ELR (cell line): ENCODE measurements at regions not wholly inside any gene's neighbourhood (a gene's known extent, or its start where the extent isn't known, plus 50 kb on each side); places are given as distances from the start of the nearest gene placed in this dataset.
"Not testable (repeated sequence)": the region's sequence is repeated elsewhere in the genome, so short reads cannot be mapped to it uniquely, and the experiment has no call there.

Source experiments
- DNase-seq: peaks from one replicate; pipeline ENCODE4 v3.0.0-alpha.2; 2015; ENCODE audit warnings: low read depth

DNA sequence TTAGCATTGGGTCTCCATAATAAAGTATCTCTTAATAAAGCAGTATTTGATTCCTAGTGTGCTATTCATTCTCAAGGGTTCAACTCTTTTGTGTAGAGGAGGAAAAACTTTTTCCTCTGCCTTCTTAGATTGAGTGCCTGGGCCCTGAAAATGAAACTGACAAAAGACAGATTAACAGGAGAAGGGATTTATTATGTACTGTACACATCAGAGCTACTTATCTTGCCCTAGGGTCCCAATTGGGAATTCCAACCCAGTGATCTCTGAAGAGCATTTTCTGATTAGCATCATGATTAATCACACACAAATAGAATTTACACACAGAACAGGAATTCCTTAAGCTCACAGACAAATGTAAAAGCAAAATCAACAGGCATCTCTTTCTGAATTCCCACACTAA lies 128.9 kb downstream of the CD164 start:
- peak; percentile 15 for DNase-seq

DNA sequence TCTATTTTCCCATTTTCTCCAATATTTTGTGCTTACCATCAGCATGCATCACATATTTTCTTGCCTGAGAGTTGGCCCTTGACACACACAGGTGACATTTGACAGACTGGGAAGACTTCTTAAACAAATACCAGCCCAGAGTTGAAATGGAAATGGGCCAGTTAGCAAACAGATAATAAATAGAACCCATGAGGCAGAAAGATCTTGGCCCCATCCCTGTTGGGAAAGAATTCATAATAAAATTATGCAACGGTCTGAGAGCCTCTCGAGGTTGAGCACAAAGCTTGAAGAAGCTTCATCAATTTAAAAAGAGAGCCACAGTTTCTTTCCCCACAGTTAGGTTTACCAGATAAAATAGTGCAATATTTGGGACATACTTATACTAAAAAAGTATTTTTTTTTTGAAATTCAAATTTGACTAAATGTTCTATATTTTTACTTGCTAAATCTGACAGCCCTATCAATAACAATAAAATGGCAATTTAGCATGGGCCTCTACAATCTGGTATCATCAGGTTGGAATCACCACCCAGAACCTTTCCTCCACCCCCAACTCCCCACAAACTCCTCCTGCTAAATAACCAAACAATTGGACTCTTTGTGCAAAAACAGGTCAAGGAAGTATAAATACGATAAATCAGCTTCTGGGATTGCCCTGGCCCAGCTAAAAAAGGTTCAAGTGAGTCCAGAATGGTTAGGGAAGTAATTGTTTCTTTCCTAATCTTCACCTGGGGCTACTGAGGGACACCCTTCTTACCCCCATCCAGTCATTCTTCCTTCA lies 129.8 kb downstream of the CD164 start:
- DNase-seq: no peak

DNA sequence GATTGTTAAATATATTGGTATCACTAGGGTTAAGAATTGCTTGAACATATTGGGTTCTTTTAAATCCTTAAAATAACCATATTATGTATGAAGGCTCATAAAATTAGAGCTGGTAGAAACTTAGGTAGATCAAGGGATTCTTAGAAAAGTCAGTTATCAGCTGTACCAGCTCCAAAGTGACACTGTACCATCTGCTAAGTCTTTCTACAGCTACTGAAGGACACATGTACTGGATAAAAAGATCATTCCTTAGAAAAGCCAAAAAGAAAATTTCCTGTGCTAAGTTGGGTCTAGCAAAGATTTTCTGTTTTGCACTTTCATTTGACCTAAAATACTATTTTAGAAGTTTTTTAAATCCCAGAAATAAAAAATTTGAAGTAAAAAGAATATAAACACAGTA lies 130.4 kb downstream of the CD164 start:
- DNase-seq: no peak

DNA sequence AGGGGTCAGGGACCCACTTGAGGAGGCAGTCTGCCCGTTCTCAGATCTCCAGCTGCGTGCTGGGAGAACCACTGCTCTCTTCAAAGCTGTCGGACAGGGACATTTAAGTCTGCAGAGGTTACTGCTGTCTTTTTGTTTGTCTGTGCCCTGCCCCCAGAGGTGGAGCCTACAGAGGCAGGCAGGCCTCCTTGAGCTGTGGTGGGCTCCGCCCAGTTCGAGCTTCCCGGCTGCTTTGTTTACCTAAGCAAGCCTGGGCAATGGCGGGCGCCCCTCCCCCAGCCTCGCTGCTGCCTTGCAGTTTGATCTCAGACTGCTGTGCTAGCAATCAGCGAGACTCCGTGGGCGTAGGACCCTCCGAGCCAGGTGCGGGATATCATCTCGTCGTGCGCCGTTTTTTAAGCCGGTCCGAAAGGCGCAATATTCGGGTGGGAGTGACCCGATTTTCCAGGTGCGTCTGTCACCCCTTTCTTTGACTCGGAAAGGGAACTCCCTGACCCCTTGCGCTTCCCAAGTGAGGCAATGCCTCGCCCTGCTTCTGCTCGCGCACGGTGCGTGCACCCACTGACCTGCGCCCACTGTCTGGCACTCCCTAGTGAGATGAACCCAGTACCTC lies 131.6 kb downstream of the CD164 start:
- DNase-seq: not testable (repeated sequence)

DNA sequence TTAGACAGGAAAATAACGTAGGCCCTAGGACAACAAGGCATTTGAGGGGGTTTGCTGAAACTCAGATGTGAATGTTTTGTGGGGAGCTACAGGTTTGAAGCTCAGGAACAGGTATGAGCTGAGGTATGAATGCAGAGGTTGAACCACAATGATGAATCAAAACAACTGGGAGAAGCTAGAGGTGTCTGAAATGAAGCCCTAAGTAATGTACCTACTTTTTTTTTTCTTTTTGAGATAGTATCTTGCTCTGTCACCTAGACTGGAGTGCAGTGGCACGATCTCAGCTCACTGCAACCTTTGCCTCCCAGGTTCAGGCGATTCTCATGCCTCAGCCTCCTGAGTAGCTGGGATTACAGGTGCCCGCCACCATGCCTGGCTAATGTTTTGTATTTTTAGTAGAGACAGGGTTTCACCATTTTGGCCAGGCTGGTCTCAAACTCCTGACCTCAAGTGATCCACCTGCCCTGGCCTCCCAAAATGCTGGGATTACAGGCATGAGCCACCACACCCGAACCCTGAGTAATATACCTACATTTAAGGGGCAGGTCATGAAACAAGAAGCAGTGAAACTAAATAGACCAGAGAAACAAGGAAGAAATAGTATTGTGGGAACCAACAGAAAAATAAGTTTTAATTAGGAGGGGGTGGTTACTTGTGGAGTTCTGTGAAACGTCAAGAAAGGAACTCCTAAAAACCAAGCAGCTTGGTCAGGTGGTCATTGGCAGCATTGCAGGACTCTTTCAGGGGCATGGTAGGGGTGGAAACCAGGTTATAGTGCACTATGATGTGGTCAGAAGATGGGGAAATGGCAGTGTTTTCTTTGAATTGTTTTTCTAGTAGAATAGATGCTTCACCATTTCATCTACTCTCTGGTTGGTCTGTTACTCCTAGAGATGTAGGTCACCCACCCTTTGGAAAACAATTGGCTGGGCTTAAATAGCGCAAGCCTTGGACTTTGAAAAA lies 138.1 kb downstream of the CD164 start:
- no peak for DNase-seq

DNA sequence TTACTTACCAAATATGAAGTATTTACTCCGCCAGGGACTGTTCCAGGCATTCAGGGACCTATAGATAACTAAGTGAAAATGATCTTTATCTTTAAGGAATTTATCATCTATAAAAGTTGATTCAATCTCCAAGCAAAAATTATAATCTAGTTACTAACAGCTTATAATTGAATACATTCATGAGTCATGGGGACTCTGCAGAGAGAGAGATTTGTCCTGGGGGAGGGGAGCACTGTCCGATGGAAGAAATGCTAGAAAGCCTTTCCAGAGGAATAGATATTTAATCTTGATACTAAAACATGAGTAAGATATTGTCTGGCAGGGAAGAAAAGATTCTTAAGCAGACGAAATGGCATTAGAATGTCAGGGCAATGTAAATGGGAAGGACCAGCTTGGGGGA lies 139.3 kb downstream of the CD164 start:
- DNase-seq: peak; percentile 34

DNA sequence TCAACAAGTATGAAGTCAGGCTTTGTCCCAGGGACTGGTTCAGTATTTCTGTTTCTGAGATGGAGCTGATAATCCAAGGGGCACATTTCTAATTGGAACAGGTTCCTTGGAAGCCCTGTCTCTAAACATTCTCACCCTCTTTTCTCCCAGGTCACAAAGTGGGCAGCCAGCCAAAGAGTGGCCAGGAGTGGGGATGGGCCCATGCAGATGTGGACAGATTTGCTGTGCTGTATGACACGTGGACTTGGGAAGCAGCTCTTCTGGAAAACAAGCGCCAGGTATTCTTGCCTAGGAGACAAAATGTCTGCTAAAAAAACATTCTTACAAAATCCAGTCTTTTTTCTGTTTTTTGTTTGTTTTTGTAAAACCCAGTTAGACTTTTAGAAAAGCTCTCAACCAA lies 140.2 kb downstream of the CD164 start:
- no peak for DNase-seq

DNA sequence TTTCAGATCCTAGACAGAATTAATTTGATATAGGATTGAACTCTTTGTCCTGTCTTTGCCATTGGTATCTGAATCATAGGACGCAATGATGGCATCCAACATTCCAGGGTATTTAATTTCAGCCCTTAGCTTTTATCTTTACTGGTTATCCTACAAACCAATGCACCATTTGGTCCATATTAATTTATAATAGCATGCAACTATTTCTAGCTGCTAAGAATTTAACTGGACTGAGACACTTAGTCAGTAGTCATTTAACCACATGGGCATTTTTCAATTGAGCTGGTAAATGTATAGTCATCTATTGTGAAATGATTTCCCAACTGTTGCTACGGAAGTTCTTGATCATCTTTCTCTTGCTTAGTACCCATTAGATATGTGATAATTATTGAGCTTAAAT lies 141.1 kb downstream of the CD164 start:
- peak; percentile 69 for DNase-seq

DNA sequence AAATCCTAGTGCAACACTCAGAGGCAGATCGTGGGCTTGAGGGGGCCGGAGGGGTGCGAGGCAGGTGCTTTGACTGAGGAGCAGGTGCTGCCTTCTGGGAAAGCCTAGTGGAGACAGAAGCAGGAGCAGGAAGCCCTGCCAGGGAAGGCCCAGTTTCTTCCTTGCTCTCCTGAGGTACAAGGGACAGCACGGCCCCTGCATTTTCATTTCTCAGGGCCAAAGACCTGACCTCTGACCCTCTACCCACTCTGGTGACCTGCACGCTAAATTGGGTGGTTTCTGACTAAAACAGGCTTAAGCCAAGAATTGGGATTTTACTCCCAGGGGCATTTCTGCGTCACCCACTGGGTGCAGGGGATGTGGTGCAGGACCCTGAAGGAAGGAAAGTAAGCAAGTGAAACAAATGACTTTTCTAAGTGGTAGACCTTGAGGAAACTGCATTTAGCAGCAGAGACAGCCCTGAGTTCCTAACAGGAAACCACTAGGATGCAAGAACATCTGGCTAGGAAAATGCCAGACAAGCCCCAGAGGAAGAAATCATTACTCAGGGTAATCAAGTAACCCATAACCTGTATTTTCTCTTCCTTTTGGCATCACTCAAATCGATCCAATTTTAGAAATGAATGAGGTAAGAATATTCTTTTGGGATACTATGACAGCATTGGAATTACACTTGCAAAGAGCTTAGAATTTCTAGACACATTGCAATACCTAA lies 141.7 kb downstream of the CD164 start:
- DNase-seq: peak; percentile 11

DNA sequence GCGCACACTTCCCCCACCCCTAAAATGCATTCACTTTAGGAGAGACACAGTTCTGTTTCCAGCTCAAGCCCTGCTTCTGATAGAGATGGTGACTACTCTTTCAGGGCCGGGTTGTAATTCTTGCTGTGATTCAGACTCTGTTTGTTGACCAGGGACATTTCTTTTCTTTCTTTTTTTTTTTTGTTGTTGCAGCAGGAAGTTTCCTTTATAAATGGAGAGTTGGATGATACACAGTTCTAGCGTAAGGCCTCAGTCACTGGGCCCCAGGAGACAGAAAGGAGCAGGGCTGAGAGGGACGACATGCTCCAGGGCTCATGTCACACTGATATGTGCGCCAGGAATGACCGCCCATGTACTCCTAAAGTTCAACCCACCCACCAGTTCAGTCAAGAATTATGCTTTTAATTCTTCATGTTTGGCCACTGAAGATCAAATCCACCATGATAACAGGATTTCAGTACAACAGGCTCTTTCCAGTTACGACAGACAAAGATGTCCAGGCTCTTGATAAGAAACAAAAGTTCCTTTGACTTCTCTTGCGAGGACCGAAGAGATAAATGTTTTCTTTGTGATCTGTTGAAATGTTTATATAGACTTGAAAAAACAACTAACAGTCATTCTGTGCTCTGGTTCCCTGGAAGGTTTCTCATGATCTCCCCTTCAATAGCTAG lies 142.5 kb downstream of the CD164 start:
- DNase-seq: no peak

DNA sequence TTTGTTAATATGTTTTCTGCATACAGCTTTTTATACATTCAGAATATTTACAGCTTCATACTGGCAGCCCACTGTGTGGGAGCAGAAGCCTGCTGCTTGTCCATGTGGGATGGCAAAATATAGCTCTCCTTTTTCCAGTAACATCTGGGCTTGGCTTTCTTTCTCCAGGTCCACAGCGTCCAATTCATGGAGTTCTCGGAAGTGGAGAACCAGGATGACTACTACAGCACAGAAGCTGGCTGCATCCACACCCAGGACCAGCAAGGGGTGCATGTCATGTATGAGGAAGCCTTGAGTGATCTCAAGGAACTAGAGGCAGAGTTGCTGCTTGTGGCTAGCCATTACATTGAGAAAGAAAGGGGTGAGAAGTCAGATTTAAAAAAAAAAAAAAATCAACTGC lies 143.1 kb downstream of the CD164 start:
- no peak for DNase-seq

DNA sequence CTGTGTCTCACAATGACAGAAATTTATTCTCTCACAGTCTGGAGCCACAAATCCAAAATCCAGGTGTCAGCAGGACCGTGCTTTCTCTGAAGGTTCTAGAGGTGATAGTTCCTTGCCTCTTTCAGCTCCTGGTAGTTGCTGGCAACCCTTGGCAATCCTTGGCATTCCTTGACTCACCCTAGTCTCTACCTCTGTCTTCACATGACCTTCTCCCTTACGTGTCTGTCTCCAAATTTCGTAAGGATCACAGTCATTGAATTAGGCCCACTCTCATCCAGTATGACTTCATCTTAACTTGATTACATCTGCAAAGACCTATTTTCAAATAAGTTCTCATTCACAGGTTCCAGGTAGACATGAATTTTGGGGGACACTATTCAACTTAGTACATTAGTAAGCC lies 143.1 kb downstream of the CEP57L1 start:
- DNase-seq: no peak

DNA sequence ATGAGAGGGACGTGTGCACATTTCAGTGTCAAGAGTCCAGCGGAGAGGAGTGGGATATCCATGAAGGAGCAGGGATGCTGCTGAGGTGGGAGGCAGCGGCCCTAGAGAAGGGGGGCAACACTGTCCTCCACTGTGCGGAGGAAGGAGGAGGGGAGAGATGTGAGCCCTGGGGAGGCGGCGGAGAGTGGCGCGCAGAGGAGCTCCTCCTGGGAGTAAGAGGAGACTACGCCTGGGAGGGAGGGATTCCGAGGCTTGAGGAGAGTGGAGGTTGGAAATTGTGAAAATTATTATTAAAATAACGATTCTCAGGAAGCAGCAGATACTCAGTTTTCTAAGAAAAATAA lies 142.7 kb downstream of the CEP57L1 start:
- no peak for DNase-seq

DNA sequence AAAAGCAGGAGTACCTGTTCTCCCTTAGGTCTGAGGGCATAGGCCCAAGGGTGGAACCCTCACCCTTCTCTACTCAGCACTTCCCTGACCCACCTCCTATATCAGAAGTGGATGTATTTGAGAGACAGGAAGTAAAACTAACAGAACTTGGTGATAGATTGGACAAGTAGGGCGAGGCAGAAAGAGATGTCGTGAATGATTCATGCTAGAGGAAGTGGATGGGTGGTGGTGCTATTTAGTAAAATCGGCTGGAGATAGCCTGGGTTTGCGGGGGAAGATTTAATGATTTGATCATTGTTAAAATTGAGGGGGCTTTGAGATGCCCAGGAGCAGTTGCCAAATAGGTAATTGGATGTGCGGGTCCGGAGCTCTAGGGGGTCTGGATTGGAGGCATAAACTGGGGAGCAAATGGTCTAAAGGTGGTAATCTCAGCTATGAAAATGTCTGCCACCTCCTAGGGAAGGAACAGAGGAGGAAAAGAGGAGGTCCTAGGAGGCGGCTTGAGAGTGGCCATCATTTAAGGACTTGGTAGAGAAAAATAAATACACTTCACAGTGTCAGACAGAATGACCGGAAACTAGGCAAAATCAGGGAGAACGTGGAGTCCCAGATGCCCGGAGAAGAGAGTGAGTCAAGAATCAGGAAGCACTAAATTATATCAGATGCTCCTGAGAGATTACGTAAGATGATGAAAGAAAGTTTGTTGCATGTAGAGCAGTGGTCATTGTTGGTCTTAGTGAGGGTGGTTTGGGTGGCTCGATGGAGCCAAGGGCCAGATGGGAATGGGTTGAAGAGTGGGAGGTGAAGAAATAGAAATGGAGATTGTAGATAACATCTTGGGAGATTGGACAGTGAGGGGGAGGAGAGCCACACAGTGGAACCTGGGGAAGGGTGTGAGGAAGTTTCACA lies 142.0 kb downstream of the CEP57L1 start:
- peak; percentile 45 for DNase-seq

DNA sequence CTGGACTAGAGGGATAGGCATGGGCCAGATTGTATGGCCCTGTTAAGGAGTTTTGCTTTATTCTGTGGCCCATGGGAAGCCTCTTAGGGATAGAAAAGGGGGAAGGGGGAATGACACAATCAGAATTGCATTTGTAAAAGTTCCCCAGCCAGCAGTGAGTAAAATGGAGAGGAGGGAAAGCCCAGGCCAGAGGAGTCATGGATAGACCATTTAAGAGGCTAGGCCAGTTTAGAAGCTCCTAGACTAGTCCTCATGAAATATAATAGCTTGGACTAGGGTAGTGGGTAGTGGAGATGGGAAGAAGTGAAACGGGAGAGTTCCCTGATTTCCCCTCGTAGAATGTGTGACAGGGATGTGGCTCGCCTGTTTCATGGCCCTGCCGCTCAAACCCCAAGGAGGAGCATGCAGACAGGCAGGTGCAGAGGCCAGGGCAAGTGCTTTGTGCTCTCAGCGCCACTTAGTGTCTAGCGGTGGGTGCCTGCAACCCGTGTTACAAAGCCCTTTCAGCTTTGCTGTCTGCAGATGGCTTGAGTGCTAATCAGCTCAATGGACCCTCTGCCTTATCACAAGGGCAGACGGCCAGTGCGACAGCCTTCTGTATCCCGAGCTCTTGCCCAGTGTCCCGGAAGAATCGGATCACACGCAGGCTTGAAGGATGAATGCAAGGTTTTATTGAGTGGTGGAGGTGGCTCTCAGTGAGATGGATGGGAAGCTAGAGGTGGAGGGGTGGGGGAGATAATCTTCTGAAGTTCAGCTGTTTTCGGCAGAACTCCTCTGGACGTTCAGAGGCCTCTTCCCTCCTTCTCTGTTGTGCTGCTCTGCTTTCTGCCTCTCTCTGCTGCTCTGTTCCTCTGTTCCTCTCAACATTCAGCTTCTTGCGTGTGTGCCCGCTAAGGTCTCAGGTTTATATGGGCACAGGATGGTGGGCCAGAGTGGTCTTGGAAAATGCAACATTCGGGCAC lies 141.1 kb downstream of the CEP57L1 start:
- no peak for DNase-seq

DNA sequence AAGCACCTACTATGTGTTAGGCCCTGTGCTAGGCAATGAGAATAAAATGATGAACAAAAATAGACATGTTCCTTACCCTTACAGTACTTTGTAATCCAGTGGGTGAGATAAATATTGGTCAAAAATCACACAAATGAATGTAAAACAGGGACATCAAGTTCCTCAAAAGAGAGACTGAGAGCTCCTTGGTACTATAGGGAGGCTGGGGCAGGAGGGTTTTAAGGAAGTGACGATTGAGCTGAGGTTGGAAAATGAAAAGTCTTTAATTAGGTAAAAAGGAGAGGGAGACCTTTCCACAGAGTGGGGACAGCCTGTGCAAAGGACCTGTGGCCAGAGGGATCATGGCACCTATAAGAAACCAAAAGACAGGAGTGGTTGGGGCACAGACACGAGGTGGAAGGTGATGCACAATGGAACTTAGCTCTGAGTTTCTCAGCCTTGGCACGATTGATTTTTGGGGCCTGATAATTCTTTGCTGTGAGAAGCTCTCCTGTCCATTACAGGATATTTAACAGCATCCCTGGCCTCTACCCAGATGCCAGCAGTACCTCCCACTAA lies 140.3 kb downstream of the CEP57L1 start:
- no peak for DNase-seq

DNA sequence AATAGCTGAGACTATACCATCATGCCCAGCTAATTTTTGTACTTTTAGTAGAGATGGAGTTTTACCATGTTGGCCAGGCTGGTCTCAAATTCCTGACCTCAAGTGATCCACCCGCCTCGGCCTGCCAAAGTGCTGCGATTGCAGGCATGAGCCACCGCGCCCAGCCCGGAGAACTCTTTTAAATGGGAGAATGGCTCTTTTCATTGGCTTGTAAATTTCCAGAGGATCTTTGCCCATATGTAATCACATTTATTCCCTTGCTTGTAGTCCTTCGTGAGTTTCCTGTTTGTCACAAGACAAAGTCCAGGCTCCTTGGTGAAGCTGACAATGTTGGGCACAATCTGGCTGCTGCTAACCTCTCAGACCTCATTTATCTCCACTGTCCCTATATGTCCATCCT lies 135.1 kb downstream of the CEP57L1 start:
- DNase-seq: no peak

DNA sequence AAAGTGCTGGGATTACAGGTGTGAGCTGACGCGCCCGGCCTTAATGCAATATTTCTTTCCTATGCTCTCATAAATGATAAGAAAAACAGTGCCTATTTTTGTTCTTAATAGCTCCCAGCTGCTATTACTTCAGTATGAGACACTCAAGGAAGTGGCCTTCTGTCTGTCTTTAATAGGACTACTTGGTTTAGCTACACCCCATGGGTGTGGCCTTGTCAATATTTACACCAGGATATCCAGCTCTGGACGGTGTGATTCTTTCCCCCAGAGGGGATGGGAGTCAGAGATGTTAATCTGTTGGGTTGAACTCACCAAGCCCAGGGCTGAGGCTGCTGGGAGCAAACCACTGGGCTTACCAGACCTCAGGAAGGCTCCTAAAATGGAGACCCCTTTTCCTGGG lies 134.2 kb downstream of the CEP57L1 start:
- DNase-seq: peak; percentile 19

DNA sequence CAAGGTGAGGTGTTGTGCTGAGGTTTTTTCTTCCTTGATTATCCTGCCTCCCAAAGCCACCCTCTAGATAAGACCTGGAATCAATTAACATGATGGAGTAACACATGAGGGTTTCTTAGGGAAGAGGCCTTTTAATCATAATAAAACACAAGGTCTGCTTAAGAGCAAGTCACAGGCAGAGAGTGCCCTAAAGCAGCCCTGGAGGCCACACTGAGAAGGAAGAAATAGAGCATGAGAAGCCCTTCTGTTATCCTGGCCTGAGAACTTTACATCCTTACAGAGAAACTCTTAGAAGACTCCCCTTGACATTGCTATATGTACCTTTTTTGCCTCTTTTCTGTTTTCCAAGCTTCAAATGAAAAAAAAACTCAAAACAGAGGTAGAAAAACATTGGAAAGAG lies 132.3 kb downstream of the CEP57L1 start:
- no peak for DNase-seq
